SU-DHL-6 (cell line): ENCODE measurements at regions not wholly inside any gene's neighbourhood (a gene's known extent, or its start where the extent isn't known, plus 50 kb on each side); places are given as distances from the start of the nearest gene placed in this dataset.

Experiments
- H2AFZ ChIP-seq: fragments of 200-600 bp; sonication (generic); 2 replicates; pipeline ENCODE4 v1.6.1; 2014; ENCODE audit warnings: low read depth, mild to moderate bottlenecking, moderate library complexity, mixed read lengths, antibody characterized with exemption, low read length; ENCODE audit not compliant: severe bottlenecking
- H3F3A ChIP-seq: fragments of 200-600 bp; shearing (Covaris generic); 2 replicates; pipeline ENCODE4 v1.6.0; 2016; ENCODE audit warnings: antibody characterized with exemption, mild to moderate bottlenecking; ENCODE audit not compliant: insufficient read depth
- H3K27ac ChIP-seq: fragments of 200-600 bp; sonication (generic); 2 replicates; pipeline ENCODE4 v1.5.1; 2016; ENCODE audit warnings: low read depth, mild to moderate bottlenecking, low read length, moderate library complexity, mixed read lengths
- H3K27me3 ChIP-seq: fragments of 200-600 bp; sonication (generic), shearing (Covaris generic); 2 replicates; pipeline ENCODE4 v1.6.0; 2014; ENCODE audit warnings: mild to moderate bottlenecking, low read length
- H3K36me3 ChIP-seq: fragments of 200-600 bp; sonication (generic); 2 replicates; pipeline ENCODE4 v1.6.1; 2014; ENCODE audit warnings: mild to moderate bottlenecking, low read length, mixed read lengths
- H3K4me2 ChIP-seq: fragments of 300-600, 200-600 bp; shearing (Covaris generic), sonication (generic); 2 replicates; pipeline ENCODE4 v1.6.0; 2014; ENCODE audit warnings: low read length, low read depth, mild to moderate bottlenecking; ENCODE audit not compliant: poor library complexity, severe bottlenecking
- H3K4me3 ChIP-seq: fragments of 200-600 bp; sonication (generic); 2 replicates; pipeline ENCODE4 v1.5.1; 2014; ENCODE audit warnings: antibody characterized with exemption, low read length, mild to moderate bottlenecking, mixed read lengths; ENCODE audit not compliant: insufficient read depth, poor library complexity, severe bottlenecking
- H3K79me2 ChIP-seq: fragments of 200-600 bp; sonication (generic); 2 replicates; pipeline ENCODE4 v1.6.1; 2014; ENCODE audit warnings: mild to moderate bottlenecking, low read length, moderate library complexity; ENCODE audit not compliant: insufficient read depth
- H3K9ac ChIP-seq: fragments of 200-600 bp; sonication (generic); 2 replicates; pipeline ENCODE4 v1.7.0; 2014; ENCODE audit warnings: mild to moderate bottlenecking, low read length
- H3K9me2 ChIP-seq: fragments of 200-600 bp; sonication (generic); replicated peaks from 2 replicates; pipeline ENCODE4 v1.6.1; 2014; ENCODE audit warnings: low read length; ENCODE audit not compliant: insufficient read depth
- H3K9me3 ChIP-seq: fragments of 200-600 bp; sonication (generic); 2 replicates; pipeline ENCODE4 v1.6.1; 2014; ENCODE audit warnings: low read length, mixed read lengths; ENCODE audit not compliant: insufficient read depth
- H4K20me1 ChIP-seq: fragments of 200-600 bp; sonication (generic); 2 replicates; pipeline ENCODE4 v1.6.1; 2014; ENCODE audit warnings: low read depth, mild to moderate bottlenecking, antibody characterized with exemption, low read length, moderate library complexity, mixed read lengths
- CTCF ChIP-seq: fragments of 200-600 bp; sonication (generic); IDR thresholded peaks from one replicate; pipeline ENCODE4 v1.5.1; 2017; ENCODE audit warnings: antibody characterized with exemption, mild to moderate bottlenecking, low read length, moderate library complexity; ENCODE audit not compliant: insufficient read depth, poor library complexity, severe bottlenecking
- EZH2phosphoT487 ChIP-seq: fragments of 200-600 bp; sonication (generic), shearing (Covaris generic); conservative IDR thresholded peaks from 2 replicates; pipeline ENCODE4 v1.6.1; 2018; ENCODE audit warnings: mild to moderate bottlenecking, antibody characterized with exemption, low read length, moderate library complexity, mixed read lengths

- no peak overlapping the region for H3K9ac ChIP-seq
- H3K27me3 ChIP-seq = no peaks in the 10 kb centered on the region
- H3K36me3 ChIP-seq = no peaks in the 10 kb centered on the region
- no peak overlapping the region for H3K4me3 ChIP-seq
- no peak overlapping the region for H3K4me2 ChIP-seq
- H3K79me2 ChIP-seq = no peaks in the 10 kb centered on the region
- H3K9me2 ChIP-seq = no peaks in the 10 kb centered on the region
- no peak overlapping the region for H2AFZ ChIP-seq
- H3F3A ChIP-seq = no peaks in the 10 kb centered on the region
- no peaks in the 10 kb centered on the region for H4K20me1 ChIP-seq
- no peak for TF ChIP-seq CTCF
- no peak for TF ChIP-seq EZH2phosphoT487
- no peak overlapping the region for H3K27ac ChIP-seq
- H3K9me3 ChIP-seq = 0 out of 2 replicates have a peak, but pooled peaks cover 6% of the 10 kb centered on the region
Measured at GRCh38 chr13:86839221-86839620, 832.0 kb upstream of the SLITRK5 start.

GRCh38 chr13:86840250-86841191, 830.6 kb upstream of the SLITRK5 start:
- Histone ChIP-seq H3K4me3 (no peak overlapping the region), H3K9me3 (0 out of 2 replicates have a peak, but pooled peaks cover 6% of the 10 kb centered on the region)

GRCh38 chr13:86841264-86841663, 829.9 kb upstream of the SLITRK5 start:
- Histone ChIP-seq H3K79me2 (no peaks in the 10 kb centered on the region), H3F3A (no peaks in the 10 kb centered on the region), H3K9me3 (0 out of 2 replicates have a peak, but pooled peaks cover 6% of the 10 kb centered on the region), H3K4me2 (no peak overlapping the region), H4K20me1 (no peaks in the 10 kb centered on the region), H3K4me3 (no peak overlapping the region), H3K9me2 (no peaks in the 10 kb centered on the region), H3K27ac (no peak overlapping the region), H2AFZ (no peak overlapping the region), H3K36me3 (no peaks in the 10 kb centered on the region), H3K9ac (no peak overlapping the region), H3K27me3 (no peaks in the 10 kb centered on the region)
- TF ChIP-seq CTCF (no peak), EZH2phosphoT487 (no peak)

More at GRCh38 chr13:86840250-86841191, 830.6 kb upstream of the SLITRK5 start:
- Histone ChIP-seq H3K27ac (no peak overlapping the region), H3K79me2 (no peaks in the 10 kb centered on the region), H3K9me2 (no peaks in the 10 kb centered on the region), H3K27me3 (no peaks in the 10 kb centered on the region), H2AFZ (no peak overlapping the region), H3K4me2 (no peak overlapping the region), H4K20me1 (no peaks in the 10 kb centered on the region), H3K9ac (no peak overlapping the region), H3K36me3 (no peaks in the 10 kb centered on the region), H3F3A (no peaks in the 10 kb centered on the region)
- TF ChIP-seq EZH2phosphoT487 (no peak), CTCF (no peak)
